H1 (cell line): ENCODE measurements at regions not wholly inside any gene's neighbourhood (a gene's known extent, or its start where the extent isn't known, plus 50 kb on each side); places are given as distances from the start of the nearest gene placed in this dataset.

Experiments
- CTCF ChIA-PET: fragments of 300-600 bp; sonication (Branson Sonifier 250); formaldehyde crosslinking; loops from one replicate; lab custom pipeline; 2021; ENCODE audit not compliant: partially characterized antibody; lab: Charles Lee
- POLR2A ChIA-PET: fragments of 300-600 bp; sonication (Branson Sonifier 250); formaldehyde crosslinking; loops from one replicate; lab custom pipeline; 2021; ENCODE audit warnings: inconsistent platforms; ENCODE audit not compliant: partially characterized antibody; lab: Charles Lee
- DNase-seq, 2 experiments: peaks; one replicate each; pipeline versions ENCODE4 v3.0.0 to v3.0.0-alpha.2; 2010 to 2022; ENCODE audit warnings: low spot score in 2 of 2, low read depth in 1 of 2, mixed read lengths in 1 of 2
- FAIRE-seq: peaks from 2 replicates; lab custom pipeline; 2011; peaks lifted over from hg19 to GRCh38; lab: Jason Lieb, UNC
- H2AFZ ChIP-seq: 2 replicates; pipeline ENCODE4 v1.8.1; 2012; ENCODE audit warnings: low read length, inconsistent platforms
- H2AK5ac ChIP-seq: 2 replicates; pipeline ENCODE4 v1.6.1; 2013; ENCODE audit warnings: low read depth, low read length
- H2BK120ac ChIP-seq: replicated peaks from 2 replicates; pipeline ENCODE3; 2013; ENCODE audit warnings: low read depth, low read length, inconsistent platforms
- H2BK12ac ChIP-seq: 2 replicates; pipeline ENCODE4 v1.6.1; 2013; ENCODE audit warnings: low read depth, low read length
- H2BK15ac ChIP-seq: 2 replicates; pipeline ENCODE4 v1.6.1; 2013; ENCODE audit warnings: low read length
- H2BK20ac ChIP-seq: 2 replicates; pipeline ENCODE4 v1.6.1; 2013; ENCODE audit warnings: low read length
- H2BK5ac ChIP-seq: 2 replicates; pipeline ENCODE4 v1.6.1; 2013; ENCODE audit warnings: low read depth, low read length
- H3K14ac ChIP-seq: 2 replicates; pipeline ENCODE4 v1.6.1; 2013; ENCODE audit warnings: inconsistent platforms; ENCODE audit not compliant: insufficient read length
- H3K18ac ChIP-seq: 2 replicates; pipeline ENCODE4 v1.6.1; 2013; ENCODE audit warnings: low read length; ENCODE audit errors: extremely low read depth
- H3K23ac ChIP-seq: 2 replicates; pipeline ENCODE4 v1.6.1; 2013; ENCODE audit warnings: inconsistent platforms; ENCODE audit not compliant: insufficient read length
- H3K23me2 ChIP-seq: 2 replicates; pipeline ENCODE4 v1.6.1; 2013; ENCODE audit warnings: low read depth, low read length
- H3K27ac ChIP-seq: 2 replicates; pipeline ENCODE4 v1.6.1; 2011; ENCODE audit warnings: low read depth, low read length, inconsistent platforms
- H3K27me3 ChIP-seq, 4 experiments: replicated peaks in 1 of 4; 1 replicate in 1 of 4; 2 replicates in 3 of 4; pipeline versions ENCODE4 v1.6.1 to v1.8.1; 2011 to 2013; ENCODE audit warnings: low read length in 3 of 4, mild to moderate bottlenecking in 3 of 4, inconsistent platforms in 2 of 4, mixed read lengths in 2 of 4, moderate library complexity in 1 of 4; ENCODE audit not compliant: control insufficient read depth in 3 of 4, insufficient read depth in 3 of 4; ENCODE audit errors: extremely low read depth in 1 of 4
- H3K36me3 ChIP-seq, 4 experiments: 2 replicates each; pipeline versions ENCODE4 v1.6.1 to v1.8.1; 2011 to 2013; ENCODE audit warnings: mild to moderate bottlenecking in 4 of 4, low read length in 3 of 4, moderate library complexity in 2 of 4, control low read depth in 1 of 4, inconsistent platforms in 1 of 4; ENCODE audit not compliant: insufficient read depth in 4 of 4, control insufficient read depth in 2 of 4
- H3K4ac ChIP-seq: replicated peaks from 2 replicates; pipeline ENCODE3; 2013; ENCODE audit warnings: low read length, low read depth, mixed read lengths, inconsistent platforms; ENCODE audit not compliant: insufficient read length
- H3K4me1 ChIP-seq, 4 experiments: replicated peaks in 1 of 4; 1 replicate in 1 of 4; 2 replicates in 3 of 4; pipeline versions ENCODE4 v1.6.1 to v1.8.1; 2011 to 2013; ENCODE audit warnings: low read length in 3 of 4, inconsistent platforms in 2 of 4, mixed read lengths in 1 of 4; ENCODE audit not compliant: insufficient read depth in 4 of 4, control insufficient read depth in 3 of 4
- H3K4me2 ChIP-seq, 2 experiments: 2 replicates each; pipeline versions ENCODE4 v1.6.1 to v1.8.1; 2011 to 2013; ENCODE audit warnings: low read depth in 2 of 2, low read length in 2 of 2, control low read depth in 1 of 2, inconsistent platforms in 1 of 2, mild to moderate bottlenecking in 1 of 2; ENCODE audit not compliant: insufficient read depth in 1 of 2
- H3K4me3 ChIP-seq, 4 experiments: fragments of 200-600, 300-600 bp in 1 of 4; sonication (generic), shearing (Covaris generic), sonication (Bioruptor Twin) in 1 of 4; 2 replicates each; pipeline versions ENCODE4 v1.5.1 to v1.8.1; 2011 to 2016; ENCODE audit warnings: low read length in 4 of 4, low read depth in 3 of 4, control low read depth in 2 of 4, inconsistent platforms in 2 of 4, mild to moderate bottlenecking in 2 of 4, mixed read lengths in 1 of 4, moderate library complexity in 1 of 4; ENCODE audit not compliant: insufficient read depth in 2 of 4; ENCODE audit errors: extremely low read depth in 1 of 4
- H3K56ac ChIP-seq: replicated peaks from 2 replicates; pipeline ENCODE3; 2013; ENCODE audit warnings: low read depth, mild to moderate bottlenecking, mixed read lengths, low read length, inconsistent platforms; ENCODE audit not compliant: insufficient read length
- H3K79me1 ChIP-seq: 2 replicates; pipeline ENCODE4 v1.6.1; 2013; ENCODE audit warnings: low read depth, low read length, control low read depth
- H3K79me2 ChIP-seq, 2 experiments: 2 replicates each; pipeline versions ENCODE4 v1.6.1 to v1.8.1; 2012 to 2013; ENCODE audit warnings: low read length in 2 of 2, mild to moderate bottlenecking in 2 of 2, inconsistent platforms in 1 of 2; ENCODE audit not compliant: insufficient read depth in 2 of 2, control insufficient read depth in 1 of 2
- H3K9ac ChIP-seq, 4 experiments: replicated peaks in 1 of 4; 1 replicate in 1 of 4; 2 replicates in 3 of 4; pipeline versions ENCODE4 v1.6.1 to v1.8.1; 2011 to 2013; ENCODE audit warnings: low read depth in 3 of 4, low read length in 3 of 4, control low read depth in 2 of 4, mild to moderate bottlenecking in 2 of 4, moderate library complexity in 2 of 4, inconsistent platforms in 1 of 4; ENCODE audit errors: extremely low read depth in 1 of 4
- H3K9me3 ChIP-seq, 2 experiments: 2 replicates each; pipeline versions ENCODE4 v1.6.1 to v1.8.1; 2012 to 2013; ENCODE audit warnings: mild to moderate bottlenecking in 2 of 2, moderate library complexity in 2 of 2, control low read depth in 1 of 2, inconsistent platforms in 1 of 2, low read depth in 1 of 2, low read length in 1 of 2, mixed read lengths in 1 of 2; ENCODE audit not compliant: insufficient read depth in 2 of 2
- H4K20me1 ChIP-seq, 2 experiments: replicated peaks in 1 of 2; 2 replicates each; pipeline versions ENCODE3 to v1.8.1; 2011 to 2013; ENCODE audit warnings: inconsistent platforms in 2 of 2, low read length in 2 of 2, mild to moderate bottlenecking in 1 of 2; ENCODE audit not compliant: insufficient read depth in 2 of 2, control insufficient read depth in 1 of 2
- H4K5ac ChIP-seq: 2 replicates; pipeline ENCODE4 v1.6.1; 2013; ENCODE audit warnings: low read length, low read depth, mixed read lengths, inconsistent platforms; ENCODE audit not compliant: insufficient read length
- H4K8ac ChIP-seq: 2 replicates; pipeline ENCODE4 v1.8.0; 2013; ENCODE audit warnings: mild to moderate bottlenecking, moderate library complexity, low read length, inconsistent platforms; ENCODE audit not compliant: insufficient read depth; ENCODE audit errors: extremely low read depth
- H4K91ac ChIP-seq: replicated peaks from 2 replicates; pipeline ENCODE3; 2013; ENCODE audit warnings: low read length, mixed read lengths, inconsistent platforms; ENCODE audit not compliant: insufficient read length
- HDAC2 ChIP-seq, 2 experiments: fragments of 300-600 bp in 1 of 2; sonication (generic) in 1 of 2; IDR thresholded peaks; 2 replicates each; pipeline ENCODE4 v1.6.1; 2011 to 2012; ENCODE audit warnings: low read depth in 2 of 2, low read length in 2 of 2, mild to moderate bottlenecking in 2 of 2, moderate library complexity in 2 of 2, borderline replicate concordance in 1 of 2, inconsistent platforms in 1 of 2
- KDM1A ChIP-seq: fragments of 200-600, 300-600 bp; sonication (generic); IDR thresholded peaks from 2 replicates; pipeline ENCODE4 v1.7.1; 2016; ENCODE audit warnings: mild to moderate bottlenecking, low read length, borderline replicate concordance
- MAFK ChIP-seq: IDR thresholded peaks from 2 replicates; pipeline ENCODE4 v1.6.1; 2012; ENCODE audit warnings: low read depth, mild to moderate bottlenecking, improper control_type of control experiment, low read length
- NANOG ChIP-seq: IDR thresholded peaks from 2 replicates; pipeline ENCODE4 v1.6.1; 2011; ENCODE audit warnings: low read length, low read depth, mild to moderate bottlenecking, inconsistent platforms; ENCODE audit not compliant: insufficient read depth, poor library complexity, severe bottlenecking
- POU5F1 ChIP-seq: IDR thresholded peaks from 2 replicates; pipeline ENCODE4 v1.6.1; 2011; ENCODE audit warnings: low read depth, mild to moderate bottlenecking, low read length, moderate library complexity
- SIRT6 ChIP-seq: IDR thresholded peaks from one replicate; pipeline ENCODE4 v1.7.1; 2012; ENCODE audit warnings: low read length, inconsistent platforms
- SIX5 ChIP-seq: IDR thresholded peaks from 2 replicates; pipeline ENCODE4 v1.6.1; 2011; ENCODE audit warnings: mild to moderate bottlenecking, low read depth, low read length
- TCF12 ChIP-seq: IDR thresholded peaks from 2 replicates; pipeline ENCODE4 v1.6.1; 2011; ENCODE audit warnings: low read depth, mild to moderate bottlenecking, low read length
- YY1 ChIP-seq: IDR thresholded peaks from 2 replicates; pipeline ENCODE4 v1.6.1; 2011; ENCODE audit warnings: low read depth, mild to moderate bottlenecking, low read length
- WGBS, 2 experiments: shearing (Covaris generic) in 1 of 2; methylation state at CpG; one replicate each; pipeline versions ENCODE4 v1.1.6 to v1.1.7; 2013 to 2015; ENCODE audit warnings: low lambda C conversion rate in 2 of 2, mixed read lengths in 2 of 2, inconsistent platforms in 1 of 2, low coverage in 1 of 2, missing lambda C conversion rate in 1 of 2; ENCODE audit not compliant: insufficient replicate concordance in 2 of 2, insufficient coverage in 1 of 2, insufficient read length in 1 of 2; ENCODE audit errors: extremely low coverage in 1 of 2, missing lambda C conversion rate in 1 of 2; 5-methylcytosine and 5-hydroxymethylcytosine counted together
- TF ChIP-seq, protein P1 (sequence below), 3 experiments: IDR thresholded peaks; 1 replicate in 2 of 3; 2 replicates in 1 of 3; pipeline versions ENCODE4 v1.5.1 to v1.6.1; 2011; ENCODE audit warnings: low read length in 3 of 3, mild to moderate bottlenecking in 3 of 3, inconsistent platforms in 2 of 3, low read depth in 1 of 3, moderate library complexity in 1 of 3; ENCODE audit not compliant: insufficient read depth in 1 of 3; ENCODE audit errors: control extremely low read depth in 1 of 3

DNA sequence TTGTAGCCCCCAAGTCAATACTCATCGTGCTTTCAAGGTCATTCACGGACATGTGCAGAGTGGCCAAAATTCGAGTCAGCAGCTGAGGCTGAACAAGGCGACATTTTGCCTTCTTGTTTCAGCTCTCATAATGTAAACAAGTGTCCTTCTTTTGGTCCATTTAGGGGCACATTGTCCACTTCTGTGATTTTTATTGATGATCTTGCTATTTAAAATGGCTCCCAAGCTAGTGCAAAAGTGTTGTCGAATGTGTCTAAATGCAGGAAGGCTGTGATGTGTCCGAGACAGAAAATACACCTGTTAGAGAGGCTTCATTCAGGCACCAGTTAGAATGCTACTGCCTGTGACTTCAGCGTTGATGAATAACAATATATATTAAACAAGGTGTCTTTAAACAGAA lies 405.9 kb downstream of the IRS2 start:
- H2BK12ac ChIP-seq: no peak overlapping the region
- ChIA-PET POLR2A (interaction anchor here (0.9 kb wide), 1 partner anchor 10 kb away, joined by 3 read pairs; no protein-coding TSS in a partner anchor), CTCF (interaction anchor here (1.1 kb wide), 1 partner anchor 11 kb away, joined by 3 read pairs; no protein-coding TSS in a partner anchor)
- no peak overlapping the region for H2AFZ ChIP-seq
- H3K4me2 ChIP-seq: no peak overlapping the region
- no peaks in the 10 kb centered on the region for H3K23me2 ChIP-seq
- H3K14ac ChIP-seq: no peak overlapping the region
- no peaks in the 10 kb centered on the region for H3K79me2 ChIP-seq
- H4K20me1 ChIP-seq: no peaks in the 10 kb centered on the region
- H2BK15ac ChIP-seq: no peak overlapping the region
- 92% methylated on average over 7 of the region's 7 CpGs; no CpG with 5 or more reads in 1 of the 2 experiments for WGBS, 2 experiments
- H2BK20ac ChIP-seq: no peak overlapping the region
- no peaks in the 10 kb centered on the region for H3K79me1 ChIP-seq
- no peak overlapping the region for H3K56ac ChIP-seq
- TF ChIP-seq, protein P1, sequence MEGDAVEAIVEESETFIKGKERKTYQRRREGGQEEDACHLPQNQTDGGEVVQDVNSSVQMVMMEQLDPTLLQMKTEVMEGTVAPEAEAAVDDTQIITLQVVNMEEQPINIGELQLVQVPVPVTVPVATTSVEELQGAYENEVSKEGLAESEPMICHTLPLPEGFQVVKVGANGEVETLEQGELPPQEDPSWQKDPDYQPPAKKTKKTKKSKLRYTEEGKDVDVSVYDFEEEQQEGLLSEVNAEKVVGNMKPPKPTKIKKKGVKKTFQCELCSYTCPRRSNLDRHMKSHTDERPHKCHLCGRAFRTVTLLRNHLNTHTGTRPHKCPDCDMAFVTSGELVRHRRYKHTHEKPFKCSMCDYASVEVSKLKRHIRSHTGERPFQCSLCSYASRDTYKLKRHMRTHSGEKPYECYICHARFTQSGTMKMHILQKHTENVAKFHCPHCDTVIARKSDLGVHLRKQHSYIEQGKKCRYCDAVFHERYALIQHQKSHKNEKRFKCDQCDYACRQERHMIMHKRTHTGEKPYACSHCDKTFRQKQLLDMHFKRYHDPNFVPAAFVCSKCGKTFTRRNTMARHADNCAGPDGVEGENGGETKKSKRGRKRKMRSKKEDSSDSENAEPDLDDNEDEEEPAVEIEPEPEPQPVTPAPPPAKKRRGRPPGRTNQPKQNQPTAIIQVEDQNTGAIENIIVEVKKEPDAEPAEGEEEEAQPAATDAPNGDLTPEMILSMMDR (IDR thresholded peaks at IDR 0.05; ENCODE audit: control extremely low read depth in 1 of 3, insufficient read depth in 1 of 3, low read depth in 1 of 3, low read length in 3 of 3): no peak
- TF ChIP-seq KDM1A: no peak
- TF ChIP-seq SIRT6: no peak
- TF ChIP-seq NANOG: no peak
- no peak for TF ChIP-seq TCF12
- TF ChIP-seq YY1: no peak
- TF ChIP-seq SIX5: no peak
- TF ChIP-seq HDAC2 (IDR thresholded peaks at IDR 0.05; ENCODE audit: borderline replicate concordance in 1 of 2, low read depth in 2 of 2, low read length in 2 of 2): no peak
- TF ChIP-seq POU5F1: no peak
- TF ChIP-seq MAFK: no peak
- H3K9ac ChIP-seq: no peak overlapping the region
- H4K91ac ChIP-seq: no peak overlapping the region
- no peak overlapping the region for H3K23ac ChIP-seq
- H3K36me3 ChIP-seq: no peaks in the 10 kb centered on the region
- H4K5ac ChIP-seq: no peak overlapping the region
- H2BK5ac ChIP-seq: no peak overlapping the region
- no peak overlapping the region for H2AK5ac ChIP-seq
- DNase-seq (no peak), FAIRE-seq (no peak)
- H3K4me3 ChIP-seq: no peak overlapping the region
- no peak overlapping the region for H4K8ac ChIP-seq
- H3K9me3 ChIP-seq: no peaks in the 10 kb centered on the region
- no peak overlapping the region for H3K4ac ChIP-seq
- no peak overlapping the region for H2BK120ac ChIP-seq
- H3K4me1 ChIP-seq: no peaks in the 10 kb centered on the region
- H3K27ac ChIP-seq: no peak overlapping the region
- no peak overlapping the region for H3K18ac ChIP-seq
- H3K27me3 ChIP-seq: no peaks in the 10 kb centered on the region
